GM19395 (cell line): ENCODE measurements at regions not wholly inside any gene's neighbourhood (a gene's known extent, or its start where the extent isn't known, plus 50 kb on each side); places are given as distances from the start of the nearest gene placed in this dataset.

Experiments used
- ATAC-seq: cut with Tn5 transposase; IDR thresholded peaks from one replicate; pipeline ENCODE4 v1.9.1; 2021; ENCODE audit warnings: mild to moderate bottlenecking, moderate library complexity; ENCODE audit not compliant: unreplicated experiment

- no peak for ATAC-seq
Observed at GRCh38 chr3:30457081-30457480, 149.3 kb upstream of the TGFBR2 start.

- ATAC-seq = no peak
Observed at GRCh38 chr3:30457726-30458125, 148.7 kb upstream of the TGFBR2 start.

GRCh38 chr3:30458376-30459171 is 147.8 kb upstream of the TGFBR2 start:
- ATAC-seq = no peak

- ATAC-seq = no peak
Observed at GRCh38 chr3:30461311-30461710, 145.1 kb upstream of the TGFBR2 start.

- no peak for ATAC-seq
Observed at GRCh38 chr3:30462721-30463470, 143.5 kb upstream of the TGFBR2 start.

- no peak for ATAC-seq
Observed at GRCh38 chr3:30464381-30464780, 142.0 kb upstream of the TGFBR2 start.

GRCh38 chr3:30465454-30465853 is 140.9 kb upstream of the TGFBR2 start:
- ATAC-seq = no peak

- ATAC-seq = no peak
Observed at GRCh38 chr3:30467596-30468238, 138.7 kb upstream of the TGFBR2 start.

GRCh38 chr3:30469133-30469532 is 137.3 kb upstream of the TGFBR2 start:
- no peak for ATAC-seq

GRCh38 chr3:30470496-30470895 is 135.9 kb upstream of the TGFBR2 start:
- ATAC-seq = no peak

- ATAC-seq = no peak
Observed at GRCh38 chr3:30471066-30471465, 135.3 kb upstream of the TGFBR2 start.

GRCh38 chr3:30471796-30472489 is 134.5 kb upstream of the TGFBR2 start:
- no peak for ATAC-seq

- ATAC-seq = no peak
Observed at GRCh38 chr3:30473374-30474051, 132.9 kb upstream of the TGFBR2 start.

GRCh38 chr3:30474371-30474770 is 132.0 kb upstream of the TGFBR2 start:
- ATAC-seq = no peak

- ATAC-seq = peak; percentile 94
Observed at GRCh38 chr3:30475038-30475808, 131.2 kb upstream of the TGFBR2 start.

GRCh38 chr3:30475809-30476178 is 130.6 kb upstream of the TGFBR2 start:
- ATAC-seq = no peak

- no peak for ATAC-seq
Observed at GRCh38 chr3:30476368-30477084, 129.9 kb upstream of the TGFBR2 start.

- no peak for ATAC-seq
Observed at GRCh38 chr3:30477149-30477921, 129.1 kb upstream of the TGFBR2 start.
